ENCODE measurements at regions not wholly inside any gene's neighbourhood (a gene's known extent, or its start where the extent isn't known, plus 50 kb on each side); places are given as distances from the start of the nearest gene placed in this dataset.

- TF ChIP-seq ZNF274 (IDR thresholded peaks at IDR 0.05; ENCODE audit: low read depth, low read length) (no peak), CTCF (IDR thresholded peaks at IDR 0.05 in 2 of 3, conservative IDR thresholded peaks at IDR 0.05 in 1 of 3; ENCODE audit: borderline replicate concordance in 1 of 3, insufficient read depth in 1 of 3, low read depth in 2 of 3, low read length in 2 of 3) (no peak), EZH2 (IDR thresholded peaks at IDR 0.05) (no peak), POLR2AphosphoS5 (IDR thresholded peaks at IDR 0.05; ENCODE audit: low read depth, low read length) (no peak)
Observed at GRCh38 chr15:58334803-58335202, 97.0 kb upstream of the LIPC start.

Measured in HCT116 (cell line).